H9 (cell line): ENCODE measurements at regions not wholly inside any gene's neighbourhood (a gene's known extent, or its start where the extent isn't known, plus 50 kb on each side); places are given as distances from the start of the nearest gene placed in this dataset.

ENCODE experiments used
- DNase-seq: peaks from one replicate; pipeline ENCODE4 v3.0.0-alpha.2; 2017
- H2AFZ ChIP-seq: one replicate; pipeline ENCODE4 v1.6.1; 2013; ENCODE audit warnings: mild to moderate bottlenecking, low read length, control low read depth, moderate library complexity
- H2AK5ac ChIP-seq: 2 replicates; pipeline ENCODE4 v1.6.1; 2013; ENCODE audit warnings: low read length, control low read depth, mixed read lengths; ENCODE audit not compliant: insufficient read length
- H2BK120ac ChIP-seq: one replicate; pipeline ENCODE4 v1.6.1; 2013; ENCODE audit warnings: low read depth, mild to moderate bottlenecking, low read length, control low read depth, inconsistent platforms; ENCODE audit not compliant: poor library complexity, severe bottlenecking
- H2BK12ac ChIP-seq: 2 replicates; pipeline ENCODE4 v1.6.1; 2013; ENCODE audit warnings: low read length, control low read depth, mixed read lengths, low read depth; ENCODE audit not compliant: insufficient read length
- H2BK15ac ChIP-seq: 2 replicates; pipeline ENCODE4 v1.6.1; 2013; ENCODE audit warnings: low read depth, low read length, control low read depth
- H2BK20ac ChIP-seq: one replicate; pipeline ENCODE4 v1.6.1; 2013; ENCODE audit warnings: low read depth, mild to moderate bottlenecking, low read length, control low read depth, inconsistent platforms; ENCODE audit not compliant: poor library complexity, severe bottlenecking
- H2BK5ac ChIP-seq: 2 replicates; pipeline ENCODE4 v1.6.1; 2013; ENCODE audit warnings: low read length, control low read depth, mixed read lengths; ENCODE audit not compliant: insufficient read length
- H3K14ac ChIP-seq: 2 replicates; pipeline ENCODE4 v1.6.1; 2013; ENCODE audit warnings: low read length, control low read depth; ENCODE audit not compliant: insufficient read depth
- H3K18ac ChIP-seq: 2 replicates; pipeline ENCODE4 v1.6.1; 2013; ENCODE audit warnings: low read depth, mild to moderate bottlenecking, mixed read lengths, low read length, control low read depth; ENCODE audit not compliant: insufficient read length
- H3K23ac ChIP-seq: 2 replicates; pipeline ENCODE4 v1.6.1; 2013; ENCODE audit warnings: low read length, control low read depth, mixed read lengths, low read depth; ENCODE audit not compliant: insufficient read length
- H3K23me2 ChIP-seq: 2 replicates; pipeline ENCODE4 v1.6.1; 2013; ENCODE audit warnings: low read depth, mild to moderate bottlenecking, mixed read lengths, low read length, control low read depth; ENCODE audit not compliant: insufficient read length, poor library complexity, severe bottlenecking
- H3K27ac ChIP-seq: 2 replicates; pipeline ENCODE4 v1.5.1; 2013; ENCODE audit warnings: low read length, control low read depth, mixed read lengths, low read depth; ENCODE audit not compliant: insufficient read length
- H3K27me3 ChIP-seq: 2 replicates; pipeline ENCODE4 v1.6.1; 2013; ENCODE audit warnings: low read length, control low read depth, inconsistent platforms; ENCODE audit not compliant: insufficient read depth
- H3K4ac ChIP-seq: 2 replicates; pipeline ENCODE4 v1.6.1; 2013; ENCODE audit warnings: low read depth, mild to moderate bottlenecking, control low read depth, inconsistent platforms, low read length, moderate library complexity
- H3K4me1 ChIP-seq: 2 replicates; pipeline ENCODE4 v1.6.1; 2013; ENCODE audit warnings: low read length, control low read depth, inconsistent platforms; ENCODE audit not compliant: insufficient read depth
- H3K4me2 ChIP-seq: 2 replicates; pipeline ENCODE4 v1.6.1; 2013; ENCODE audit warnings: low read length, control low read depth, mixed read lengths; ENCODE audit not compliant: insufficient read length, insufficient read depth
- H3K56ac ChIP-seq: 2 replicates; pipeline ENCODE4 v1.6.1; 2013; ENCODE audit warnings: low read depth, mild to moderate bottlenecking, mixed read lengths, low read length, control low read depth; ENCODE audit not compliant: insufficient read length
- H3K79me1 ChIP-seq: 2 replicates; pipeline ENCODE4 v1.6.1; 2013; ENCODE audit warnings: low read depth, mild to moderate bottlenecking, moderate library complexity, low read length, control low read depth, inconsistent platforms; ENCODE audit not compliant: insufficient read depth, poor library complexity, severe bottlenecking
- H3K79me2 ChIP-seq: 2 replicates; pipeline ENCODE4 v1.6.1; 2013; ENCODE audit warnings: low read length, control low read depth, inconsistent platforms; ENCODE audit not compliant: insufficient read depth
- H3K9ac ChIP-seq: 2 replicates; pipeline ENCODE4 v1.6.1; 2013; ENCODE audit warnings: low read length, control low read depth, mixed read lengths; ENCODE audit not compliant: insufficient read length; ENCODE audit errors: extremely low read depth
- H3K9me3 ChIP-seq: one replicate; pipeline ENCODE4 v1.6.1; 2013; ENCODE audit warnings: low read depth, low read length, inconsistent platforms; ENCODE audit not compliant: control insufficient read depth
- H3T11ph ChIP-seq: one replicate; pipeline ENCODE4 v1.6.1; 2013; ENCODE audit warnings: mild to moderate bottlenecking, low read length, control low read depth, inconsistent platforms
- H4K20me1 ChIP-seq: one replicate; pipeline ENCODE4 v1.6.1; 2013; ENCODE audit not compliant: control insufficient read depth, insufficient read length, insufficient read depth
- H4K5ac ChIP-seq: 2 replicates; pipeline ENCODE4 v1.6.1; 2013; ENCODE audit warnings: low read depth, mild to moderate bottlenecking, mixed read lengths, low read length, control low read depth; ENCODE audit not compliant: insufficient read length
- H4K8ac ChIP-seq: replicated peaks from 2 replicates; pipeline ENCODE4 v1.6.1; 2013; ENCODE audit warnings: low read length, control low read depth, mixed read lengths, low read depth; ENCODE audit not compliant: insufficient read length
- H4K91ac ChIP-seq: 2 replicates; pipeline ENCODE4 v1.6.1; 2013; ENCODE audit warnings: low read depth, mild to moderate bottlenecking, moderate library complexity, mixed read lengths, low read length, control low read depth; ENCODE audit not compliant: insufficient read length
- H3K27ac Mint-ChIP-seq, 3 experiments: 2 replicates in 2 of 3; 3 replicates in 1 of 3; pipeline ENCODE4 v1.8.0; 2020 to 2021; ENCODE audit warnings: mixed read lengths in 3 of 3, mild to moderate bottlenecking in 1 of 3, moderate library complexity in 1 of 3
- H3K27me3 Mint-ChIP-seq: 2 replicates; pipeline ENCODE4 v1.8.0; 2021; ENCODE audit warnings: low read depth, mild to moderate bottlenecking, moderate library complexity, mixed read lengths
- H3K36me3 Mint-ChIP-seq, 3 experiments: 2 replicates in 2 of 3; 3 replicates in 1 of 3; pipeline ENCODE4 v1.8.0; 2020 to 2021; ENCODE audit warnings: low read depth in 3 of 3, mixed read lengths in 3 of 3; ENCODE audit not compliant: insufficient read depth in 1 of 3
- H3K4me1 Mint-ChIP-seq, 2 experiments: 2 replicates each; pipeline ENCODE4 v1.8.0; 2020; ENCODE audit warnings: mixed read lengths in 2 of 2
- H3K4me3 Mint-ChIP-seq, 2 experiments: 2 replicates in 1 of 2; 3 replicates in 1 of 2; pipeline ENCODE4 v1.8.0; 2020 to 2021; ENCODE audit warnings: mild to moderate bottlenecking in 2 of 2, mixed read lengths in 2 of 2, moderate library complexity in 1 of 2
- H3K9me3 Mint-ChIP-seq, 2 experiments: 2 replicates in 1 of 2; 3 replicates in 1 of 2; pipeline ENCODE4 v1.8.0; 2020; ENCODE audit warnings: mild to moderate bottlenecking in 2 of 2, mixed read lengths in 2 of 2, moderate library complexity in 1 of 2
- TF ChIP-seq, protein P1 (sequence below): fragments of 200-600 bp; sonication (generic); conservative IDR thresholded peaks from 3 replicates; pipeline ENCODE4 v1.8.0; 2021; ENCODE audit warnings: antibody characterized with exemption, mild to moderate bottlenecking

DNA sequence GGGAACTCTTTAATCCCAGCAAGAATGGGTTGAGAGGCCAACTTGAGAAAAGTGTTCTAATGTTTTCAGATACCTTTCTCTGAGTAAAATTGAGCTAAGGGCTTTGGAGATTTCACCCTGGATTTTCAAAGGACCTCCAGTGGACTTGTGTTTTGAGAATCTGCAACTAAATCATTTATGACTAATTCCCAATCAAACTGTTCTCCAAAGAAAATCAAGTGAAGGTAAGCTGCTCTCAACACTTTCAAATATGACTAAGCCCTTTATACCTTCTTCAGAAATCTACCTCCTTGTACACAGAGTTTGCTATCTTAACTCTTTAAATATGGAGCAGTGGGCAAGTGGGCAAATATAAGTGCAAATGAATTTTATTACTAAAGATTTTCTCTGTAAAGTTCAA lies 392.9 kb downstream of the PDGFC start:
- H3K56ac ChIP-seq = no peak overlapping the region
- no peak overlapping the region for H3K9ac ChIP-seq
- H2AK5ac ChIP-seq = no peak overlapping the region
- H2AFZ ChIP-seq = no peak overlapping the region
- no peak overlapping the region for H3K23ac ChIP-seq
- no peaks in the 10 kb centered on the region for H4K20me1 ChIP-seq
- H3K79me2 ChIP-seq = no peaks in the 10 kb centered on the region
- TF ChIP-seq, protein P1, sequence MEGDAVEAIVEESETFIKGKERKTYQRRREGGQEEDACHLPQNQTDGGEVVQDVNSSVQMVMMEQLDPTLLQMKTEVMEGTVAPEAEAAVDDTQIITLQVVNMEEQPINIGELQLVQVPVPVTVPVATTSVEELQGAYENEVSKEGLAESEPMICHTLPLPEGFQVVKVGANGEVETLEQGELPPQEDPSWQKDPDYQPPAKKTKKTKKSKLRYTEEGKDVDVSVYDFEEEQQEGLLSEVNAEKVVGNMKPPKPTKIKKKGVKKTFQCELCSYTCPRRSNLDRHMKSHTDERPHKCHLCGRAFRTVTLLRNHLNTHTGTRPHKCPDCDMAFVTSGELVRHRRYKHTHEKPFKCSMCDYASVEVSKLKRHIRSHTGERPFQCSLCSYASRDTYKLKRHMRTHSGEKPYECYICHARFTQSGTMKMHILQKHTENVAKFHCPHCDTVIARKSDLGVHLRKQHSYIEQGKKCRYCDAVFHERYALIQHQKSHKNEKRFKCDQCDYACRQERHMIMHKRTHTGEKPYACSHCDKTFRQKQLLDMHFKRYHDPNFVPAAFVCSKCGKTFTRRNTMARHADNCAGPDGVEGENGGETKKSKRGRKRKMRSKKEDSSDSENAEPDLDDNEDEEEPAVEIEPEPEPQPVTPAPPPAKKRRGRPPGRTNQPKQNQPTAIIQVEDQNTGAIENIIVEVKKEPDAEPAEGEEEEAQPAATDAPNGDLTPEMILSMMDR = no peak
- Mint-ChIP-seq H3K4me1 (peaks cover 3 to 5% of the 10 kb centered on the region in 2 experiments; a peak in 3 of 4 replicates), H3K4me3 (no peak overlapping the region), H3K36me3 (no peaks in the 10 kb centered on the region), H3K27me3 (no peaks in the 10 kb centered on the region), H3K27ac (no peak overlapping the region), H3K9me3 (no peaks in the 10 kb centered on the region)
- H3T11ph ChIP-seq = no peak overlapping the region
- no peaks in the 10 kb centered on the region for H3K4me1 ChIP-seq
- no peak overlapping the region for H4K8ac ChIP-seq
- no peak overlapping the region for H4K5ac ChIP-seq
- H3K4ac ChIP-seq = no peak overlapping the region
- no peaks in the 10 kb centered on the region for H3K23me2 ChIP-seq
- H3K4me2 ChIP-seq = no peak overlapping the region
- no peaks in the 10 kb centered on the region for H3K79me1 ChIP-seq
- no peaks in the 10 kb centered on the region for H3K9me3 ChIP-seq
- H3K27ac ChIP-seq = no peak overlapping the region
- no peaks in the 10 kb centered on the region for H3K27me3 ChIP-seq
- no peak overlapping the region for H4K91ac ChIP-seq
- H2BK20ac ChIP-seq = no peak overlapping the region
- H3K18ac ChIP-seq = no peak overlapping the region
- H2BK5ac ChIP-seq = no peak overlapping the region
- H2BK12ac ChIP-seq = no peak overlapping the region
- DNase-seq = no peak
- H2BK15ac ChIP-seq = no peak overlapping the region
- no peak overlapping the region for H2BK120ac ChIP-seq
- H3K14ac ChIP-seq = no peak overlapping the region
